ENCODE measurements at regions not wholly inside any gene's neighbourhood (a gene's known extent, or its start where the extent isn't known, plus 50 kb on each side); places are given as distances from the start of the nearest gene placed in this dataset.

GRCh38 chr5:19044311-19044710, 943.7 kb downstream of the CDH18 start:
- Histone ChIP-seq H2AFZ (ENCODE audit: low read length) (no peak overlapping the region), H3K36me3 (ENCODE audit: insufficient read depth, low read length) (no peaks in the 10 kb centered on the region), H3K4me1 (ENCODE audit: low read length) (no peaks in the 10 kb centered on the region), H3K79me2 (ENCODE audit: low read length) (no peaks in the 10 kb centered on the region), H3K4me2 (ENCODE audit: low read depth, low read length, poor library complexity, severe bottlenecking) (no peak overlapping the region), H3K9me2 (replicated peaks; ENCODE audit: insufficient read depth, low read length) (no peaks in the 10 kb centered on the region), H3K4me3 (ENCODE audit: low read length) (no peak overlapping the region), H3K9me3 (ENCODE audit: low read length) (peaks cover 13% of the 10 kb centered on the region), H3K9ac (ENCODE audit: low read length) (no peak overlapping the region), H3K27ac (ENCODE audit: low read length) (no peak overlapping the region), H3K27me3 (ENCODE audit: low read length) (no peaks in the 10 kb centered on the region), H4K20me1 (ENCODE audit: insufficient read depth, low read depth, low read length) (no peaks in the 10 kb centered on the region)
- no peak for DNase-seq

- Histone ChIP-seq H3K9me3 (ENCODE audit: low read length) (peaks cover 13% of the 10 kb centered on the region), H4K20me1 (ENCODE audit: insufficient read depth, low read depth, low read length) (no peaks in the 10 kb centered on the region), H3K79me2 (ENCODE audit: low read length) (no peaks in the 10 kb centered on the region), H3K36me3 (ENCODE audit: insufficient read depth, low read length) (no peaks in the 10 kb centered on the region), H2AFZ (ENCODE audit: low read length) (no peak overlapping the region), H3K4me3 (ENCODE audit: low read length) (no peak overlapping the region), H3K9ac (ENCODE audit: low read length) (no peak overlapping the region), H3K4me1 (ENCODE audit: low read length) (no peaks in the 10 kb centered on the region), H3K27ac (ENCODE audit: low read length) (no peak overlapping the region), H3K9me2 (replicated peaks; ENCODE audit: insufficient read depth, low read length) (no peaks in the 10 kb centered on the region), H3K27me3 (ENCODE audit: low read length) (no peaks in the 10 kb centered on the region), H3K4me2 (ENCODE audit: low read depth, low read length, poor library complexity, severe bottlenecking) (no peak overlapping the region)
- no peak for DNase-seq
Observed at GRCh38 chr5:19044931-19045695, 942.9 kb downstream of the CDH18 start.

GRCh38 chr5:19047277-19047676, 940.7 kb downstream of the CDH18 start:
- Histone ChIP-seq H3K9ac (ENCODE audit: low read length) (no peak overlapping the region), H3K4me1 (ENCODE audit: low read length) (no peaks in the 10 kb centered on the region), H2AFZ (ENCODE audit: low read length) (no peak overlapping the region), H3K27ac (ENCODE audit: low read length) (no peak overlapping the region), H3K4me2 (ENCODE audit: low read depth, low read length, poor library complexity, severe bottlenecking) (no peak overlapping the region), H3K36me3 (ENCODE audit: insufficient read depth, low read length) (no peaks in the 10 kb centered on the region), H3K9me3 (ENCODE audit: low read length) (peaks cover 12% of the 10 kb centered on the region), H3K9me2 (replicated peaks; ENCODE audit: insufficient read depth, low read length) (no peaks in the 10 kb centered on the region), H3K27me3 (ENCODE audit: low read length) (no peaks in the 10 kb centered on the region), H4K20me1 (ENCODE audit: insufficient read depth, low read depth, low read length) (no peaks in the 10 kb centered on the region), H3K4me3 (ENCODE audit: low read length) (no peak overlapping the region), H3K79me2 (ENCODE audit: low read length) (no peaks in the 10 kb centered on the region)
- no peak for DNase-seq

GRCh38 chr5:19048726-19049125, 939.3 kb downstream of the CDH18 start:
- Histone ChIP-seq H3K9me3 (ENCODE audit: low read length) (peaks cover 10% of the 10 kb centered on the region), H3K4me2 (ENCODE audit: low read depth, low read length, poor library complexity, severe bottlenecking) (no peak overlapping the region), H3K27me3 (ENCODE audit: low read length) (no peaks in the 10 kb centered on the region), H3K36me3 (ENCODE audit: insufficient read depth, low read length) (no peaks in the 10 kb centered on the region), H3K9me2 (replicated peaks; ENCODE audit: insufficient read depth, low read length) (no peaks in the 10 kb centered on the region), H3K27ac (ENCODE audit: low read length) (no peak overlapping the region), H3K79me2 (ENCODE audit: low read length) (no peaks in the 10 kb centered on the region), H3K4me3 (ENCODE audit: low read length) (no peak overlapping the region), H3K4me1 (ENCODE audit: low read length) (no peaks in the 10 kb centered on the region), H2AFZ (ENCODE audit: low read length) (no peak overlapping the region), H3K9ac (ENCODE audit: low read length) (no peak overlapping the region), H4K20me1 (ENCODE audit: insufficient read depth, low read depth, low read length) (no peaks in the 10 kb centered on the region)
- no peak for DNase-seq

GRCh38 chr5:19058216-19058615, 929.8 kb downstream of the CDH18 start:
- H4K20me1 ChIP-seq (ENCODE audit: insufficient read depth, low read depth, low read length) = no peaks in the 10 kb centered on the region
- no peaks in the 10 kb centered on the region for H3K4me1 ChIP-seq (ENCODE audit: low read length)
- no peak overlapping the region for H3K27ac ChIP-seq (ENCODE audit: low read length)
- no peaks in the 10 kb centered on the region for H3K79me2 ChIP-seq (ENCODE audit: low read length)
- H3K36me3 ChIP-seq (ENCODE audit: insufficient read depth, low read length) = no peaks in the 10 kb centered on the region
- no peaks in the 10 kb centered on the region for H3K9me2 ChIP-seq (replicated peaks; ENCODE audit: insufficient read depth, low read length)
- H2AFZ ChIP-seq (ENCODE audit: low read length) = no peak overlapping the region
- H3K27me3 ChIP-seq (ENCODE audit: low read length) = no peaks in the 10 kb centered on the region
- DNase-seq = no peak
- no peak overlapping the region for H3K4me2 ChIP-seq (ENCODE audit: low read depth, low read length, poor library complexity, severe bottlenecking)
- no peak overlapping the region for H3K4me3 ChIP-seq (ENCODE audit: low read length)
- no peaks in the 10 kb centered on the region for H3K9me3 ChIP-seq (ENCODE audit: low read length)
- no peak overlapping the region for H3K9ac ChIP-seq (ENCODE audit: low read length)

GRCh38 chr5:19064094-19064493, 923.9 kb downstream of the CDH18 start:
- no peaks in the 10 kb centered on the region for H3K79me2 ChIP-seq (ENCODE audit: low read length)
- no peak for DNase-seq
- H3K9ac ChIP-seq (ENCODE audit: low read length) = no peak overlapping the region
- no peaks in the 10 kb centered on the region for H3K9me3 ChIP-seq (ENCODE audit: low read length)
- H3K9me2 ChIP-seq (replicated peaks; ENCODE audit: insufficient read depth, low read length) = no peaks in the 10 kb centered on the region
- H3K27me3 ChIP-seq (ENCODE audit: low read length) = no peaks in the 10 kb centered on the region
- H3K36me3 ChIP-seq (ENCODE audit: insufficient read depth, low read length) = no peaks in the 10 kb centered on the region
- H3K4me2 ChIP-seq (ENCODE audit: low read depth, low read length, poor library complexity, severe bottlenecking) = no peak overlapping the region
- no peaks in the 10 kb centered on the region for H4K20me1 ChIP-seq (ENCODE audit: insufficient read depth, low read depth, low read length)
- H3K4me3 ChIP-seq (ENCODE audit: low read length) = no peak overlapping the region
- no peak overlapping the region for H3K27ac ChIP-seq (ENCODE audit: low read length)
- H2AFZ ChIP-seq (ENCODE audit: low read length) = no peak overlapping the region
- H3K4me1 ChIP-seq (ENCODE audit: low read length) = no peaks in the 10 kb centered on the region

GRCh38 chr5:19067741-19068140, 920.3 kb downstream of the CDH18 start:
- Histone ChIP-seq H3K9me3 (ENCODE audit: low read length) (peaks cover 3% of the 10 kb centered on the region; the same call in 1 of the 2 replicates), H3K27me3 (ENCODE audit: low read length) (no peaks in the 10 kb centered on the region), H3K27ac (ENCODE audit: low read length) (no peak overlapping the region), H3K9me2 (replicated peaks; ENCODE audit: insufficient read depth, low read length) (no peaks in the 10 kb centered on the region), H4K20me1 (ENCODE audit: insufficient read depth, low read depth, low read length) (no peaks in the 10 kb centered on the region), H3K9ac (ENCODE audit: low read length) (no peak overlapping the region), H3K79me2 (ENCODE audit: low read length) (no peaks in the 10 kb centered on the region), H3K4me2 (ENCODE audit: low read depth, low read length, poor library complexity, severe bottlenecking) (no peak overlapping the region), H2AFZ (ENCODE audit: low read length) (no peak overlapping the region), H3K4me1 (ENCODE audit: low read length) (no peaks in the 10 kb centered on the region), H3K36me3 (ENCODE audit: insufficient read depth, low read length) (no peaks in the 10 kb centered on the region), H3K4me3 (ENCODE audit: low read length) (no peak overlapping the region)
- DNase-seq = no peak

GRCh38 chr5:19098434-19098833, 889.6 kb downstream of the CDH18 start:
- Histone ChIP-seq H3K4me2 (ENCODE audit: low read depth, low read length, poor library complexity, severe bottlenecking) (no peak overlapping the region), H3K27ac (ENCODE audit: low read length) (no peak overlapping the region), H2AFZ (ENCODE audit: low read length) (no peak overlapping the region), H3K4me3 (ENCODE audit: low read length) (no peak overlapping the region), H3K4me1 (ENCODE audit: low read length) (no peaks in the 10 kb centered on the region), H4K20me1 (ENCODE audit: insufficient read depth, low read depth, low read length) (no peaks in the 10 kb centered on the region), H3K9me3 (ENCODE audit: low read length) (no peaks in the 10 kb centered on the region; the same call in 1 of the 2 replicates), H3K9me2 (replicated peaks; ENCODE audit: insufficient read depth, low read length) (no peaks in the 10 kb centered on the region), H3K36me3 (ENCODE audit: insufficient read depth, low read length) (no peaks in the 10 kb centered on the region), H3K79me2 (ENCODE audit: low read length) (no peaks in the 10 kb centered on the region), H3K27me3 (ENCODE audit: low read length) (no peaks in the 10 kb centered on the region), H3K9ac (ENCODE audit: low read length) (no peak overlapping the region)
- no peak for DNase-seq

Data from Karpas-422 (cell line).